Endothelial cell (in vitro differentiated cells): ENCODE measurements at regions not wholly inside any gene's neighbourhood (a gene's known extent, or its start where the extent isn't known, plus 50 kb on each side); places are given as distances from the start of the nearest gene placed in this dataset.
"Not testable (repeated sequence)": the region's sequence is repeated elsewhere in the genome, so short reads cannot be mapped to it uniquely, and the experiment has no call there.

Experiments used
- DNase-seq: peaks from one replicate; pipeline ENCODE4 v3.0.0; 2021; ENCODE audit warnings: low spot score
- H3K27ac Mint-ChIP-seq: one replicate; pipeline ENCODE4 v1.8.0; 2021; ENCODE audit warnings: mixed read lengths, inconsistent platforms; ENCODE audit not compliant: unreplicated experiment
- H3K27me3 Mint-ChIP-seq: one replicate; pipeline ENCODE4 v1.8.0; 2021; ENCODE audit warnings: mild to moderate bottlenecking, moderate library complexity, mixed read lengths, inconsistent platforms; ENCODE audit not compliant: unreplicated experiment
- H3K36me3 Mint-ChIP-seq: one replicate; pipeline ENCODE4 v1.8.0; 2021; ENCODE audit warnings: mild to moderate bottlenecking, low read depth, mixed read lengths, inconsistent platforms; ENCODE audit not compliant: unreplicated experiment
- H3K4me1 Mint-ChIP-seq: one replicate; pipeline ENCODE4 v1.8.0; 2021; ENCODE audit warnings: mild to moderate bottlenecking, mixed read lengths, inconsistent platforms; ENCODE audit not compliant: unreplicated experiment
- H3K4me3 Mint-ChIP-seq: one replicate; pipeline ENCODE4 v1.8.0; 2021; ENCODE audit warnings: mild to moderate bottlenecking, mixed read lengths, inconsistent platforms; ENCODE audit not compliant: unreplicated experiment
- H3K9me3 Mint-ChIP-seq: one replicate; pipeline ENCODE4 v1.8.0; 2021; ENCODE audit warnings: mixed read lengths, inconsistent platforms; ENCODE audit not compliant: unreplicated experiment
- CTCF ChIP-seq: fragments of 200-600 bp; sonication (generic); IDR thresholded peaks from one replicate; pipeline ENCODE4 v1.5.0; 2021; ENCODE audit warnings: antibody characterized with exemption; ENCODE audit not compliant: unreplicated experiment

- H3K4me3 Mint-ChIP-seq, result no peak overlapping the region
- TF ChIP-seq CTCF, result no peak
- no peak overlapping the region for H3K27ac Mint-ChIP-seq
- no peaks in the 10 kb centered on the region for H3K9me3 Mint-ChIP-seq
- no peaks in the 10 kb centered on the region for H3K36me3 Mint-ChIP-seq
- no peak for DNase-seq
- no peaks in the 10 kb centered on the region for H3K27me3 Mint-ChIP-seq
- peaks cover 6% of the 10 kb centered on the region for H3K4me1 Mint-ChIP-seq
These were observed 267.0 kb downstream of the NUF2 start for GRCh38 chr1:163588796-163589195.

- no peak for DNase-seq
- Mint-ChIP-seq H3K9me3 (no peaks in the 10 kb centered on the region), H3K4me1 (no peaks in the 10 kb centered on the region), H3K4me3 (no peak overlapping the region), H3K36me3 (no peaks in the 10 kb centered on the region), H3K27ac (no peak overlapping the region), H3K27me3 (no peaks in the 10 kb centered on the region)
- no peak for TF ChIP-seq CTCF
These were observed 268.0 kb downstream of the NUF2 start for GRCh38 chr1:163589735-163590134.

GRCh38 chr1:163591131-163591530, 269.4 kb downstream of the NUF2 start:
- not testable (repeated sequence) for DNase-seq, H3K4me1 Mint-ChIP-seq

GRCh38 chr1:163592623-163593022, 270.9 kb downstream of the NUF2 start:
- not testable (repeated sequence) for H3K27ac Mint-ChIP-seq, DNase-seq, H3K4me1 Mint-ChIP-seq, H3K9me3 Mint-ChIP-seq, H3K4me3 Mint-ChIP-seq, H3K36me3 Mint-ChIP-seq, H3K27me3 Mint-ChIP-seq

More at GRCh38 chr1:163591131-163591530, 269.4 kb downstream of the NUF2 start:
- H3K4me3 Mint-ChIP-seq, H3K36me3 Mint-ChIP-seq, H3K27ac Mint-ChIP-seq, H3K27me3 Mint-ChIP-seq, H3K9me3 Mint-ChIP-seq: not testable (repeated sequence)

GRCh38 chr1:163596106-163596505, 274.4 kb downstream of the NUF2 start:
- H3K9me3 Mint-ChIP-seq, H3K27me3 Mint-ChIP-seq, H3K27ac Mint-ChIP-seq, H3K4me3 Mint-ChIP-seq, H3K4me1 Mint-ChIP-seq, DNase-seq, H3K36me3 Mint-ChIP-seq: not testable (repeated sequence)

GRCh38 chr1:163596541-163597258, 274.9 kb downstream of the NUF2 start:
- no peak overlapping the region for H3K4me3 Mint-ChIP-seq
- H3K27me3 Mint-ChIP-seq, result no peaks in the 10 kb centered on the region
- no peak for TF ChIP-seq CTCF
- no peak for DNase-seq
- no peaks in the 10 kb centered on the region for H3K36me3 Mint-ChIP-seq
- H3K4me1 Mint-ChIP-seq, result no peaks in the 10 kb centered on the region
- no peak overlapping the region for H3K27ac Mint-ChIP-seq
- H3K9me3 Mint-ChIP-seq, result no peaks in the 10 kb centered on the region
